ENCODE measurements at regions not wholly inside any gene's neighbourhood (a gene's known extent, or its start where the extent isn't known, plus 50 kb on each side); places are given as distances from the start of the nearest gene placed in this dataset.

GRCh38 chr3:101081446-101081845 is 88.2 kb upstream of the ABI3BP start:
- no peak for TF ChIP-seq CTCF (IDR thresholded peaks at IDR 0.05; ENCODE audit: low read length, missing control alignments)
- no peak overlapping the region for H3K4me3 ChIP-seq (replicated peaks; ENCODE audit: low read depth, low read length)
- DNase-seq (ENCODE audit: low read depth): no peak

GRCh38 chr3:101077361-101078011 is 84.3 kb upstream of the ABI3BP start:
- peak; percentile 58 for DNase-seq (ENCODE audit: low read depth)
- H3K4me3 ChIP-seq (replicated peaks; ENCODE audit: low read depth, low read length): no peak overlapping the region
- no peak for TF ChIP-seq CTCF (IDR thresholded peaks at IDR 0.05; ENCODE audit: low read length, missing control alignments)

- H3K4me3 ChIP-seq (replicated peaks; ENCODE audit: low read depth, low read length): no peak overlapping the region
- no peak for TF ChIP-seq CTCF (IDR thresholded peaks at IDR 0.05; ENCODE audit: low read length, missing control alignments)
- peak; percentile 28 for DNase-seq (ENCODE audit: low read depth)
Observed at GRCh38 chr3:101074518-101074917, 81.3 kb upstream of the ABI3BP start.

- DNase-seq (ENCODE audit: low read depth): peak; percentile 49
- TF ChIP-seq CTCF (IDR thresholded peaks at IDR 0.05; ENCODE audit: low read length, missing control alignments): no peak
- no peak overlapping the region for H3K4me3 ChIP-seq (replicated peaks; ENCODE audit: low read depth, low read length)
Observed at GRCh38 chr3:101072300-101072699, 79.1 kb upstream of the ABI3BP start.

- no peak for DNase-seq (ENCODE audit: low read depth)
- no peak for TF ChIP-seq CTCF (IDR thresholded peaks at IDR 0.05; ENCODE audit: low read length, missing control alignments)
- no peak overlapping the region for H3K4me3 ChIP-seq (replicated peaks; ENCODE audit: low read depth, low read length)
Observed at GRCh38 chr3:101070799-101071121, 77.5 kb upstream of the ABI3BP start.

GRCh38 chr3:101069901-101070798 is 76.9 kb upstream of the ABI3BP start:
- no peak overlapping the region for H3K4me3 ChIP-seq (replicated peaks; ENCODE audit: low read depth, low read length)
- TF ChIP-seq CTCF (IDR thresholded peaks at IDR 0.05; ENCODE audit: low read length, missing control alignments): peak; percentile 50
- DNase-seq (ENCODE audit: low read depth): peak; percentile 18
